ENCODE measurements at regions not wholly inside any gene's neighbourhood (a gene's known extent, or its start where the extent isn't known, plus 50 kb on each side); places are given as distances from the start of the nearest gene placed in this dataset.
A peak's percentile ranks its signal among the peaks of the same experiment; 100 is the strongest.

DNA sequence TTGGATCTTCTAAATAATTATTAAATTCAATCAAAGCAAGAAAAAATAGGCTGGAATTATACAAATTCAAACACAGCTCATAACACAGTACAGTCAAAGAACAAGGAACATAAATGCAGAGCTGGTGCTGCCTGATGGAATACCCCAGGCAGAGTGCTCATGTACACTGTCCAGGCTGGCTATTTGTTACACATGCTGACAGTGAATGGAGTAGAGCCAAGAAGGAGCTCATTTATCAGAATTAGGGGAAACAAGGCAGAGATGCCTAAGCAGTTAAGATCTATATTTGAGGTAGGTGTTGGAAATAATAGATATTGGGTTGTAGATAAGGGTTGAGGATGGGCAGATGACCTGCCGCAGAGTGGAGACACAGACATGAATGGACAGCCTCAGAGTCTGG lies 788.2 kb upstream of the ARPP21 start:
- Histone ChIP-seq H3K27me3 (ENCODE audit: low read depth, low read length) (no peaks in the 10 kb centered on the region), H3K4me2 (ENCODE audit: low read length) (no peak overlapping the region), H3K9ac (ENCODE audit: low read length) (no peak overlapping the region), H2AFZ (ENCODE audit: low read depth, low read length) (no peak overlapping the region), H3K9me3 (ENCODE audit: insufficient read depth, low read length) (no peaks in the 10 kb centered on the region), H3K36me3 (replicated peaks; ENCODE audit: low read depth, low read length) (no peaks in the 10 kb centered on the region), H4K20me1 (ENCODE audit: insufficient read depth, low read length) (no peaks in the 10 kb centered on the region), H3K27ac (ENCODE audit: low read length) (no peak overlapping the region), H3K79me2 (ENCODE audit: low read length) (no peaks in the 10 kb centered on the region), H3K4me1 (ENCODE audit: low read length) (no peaks in the 10 kb centered on the region), H3K4me3 (ENCODE audit: low read length) (no peak overlapping the region)
- TF ChIP-seq EZH2phosphoT487 (IDR thresholded peaks at IDR 0.05; ENCODE audit: low read depth) = no peak
- no peak for TF ChIP-seq CTCF (IDR thresholded peaks at IDR 0.05; ENCODE audit: low read depth, low read length)

- H3K9me3 ChIP-seq (ENCODE audit: insufficient read depth, low read length) = no peaks in the 10 kb centered on the region
- no peak overlapping the region for H3K27ac ChIP-seq (ENCODE audit: low read length)
- no peaks in the 10 kb centered on the region for H3K27me3 ChIP-seq (ENCODE audit: low read depth, low read length)
- no peaks in the 10 kb centered on the region for H3K4me1 ChIP-seq (ENCODE audit: low read length)
- no peaks in the 10 kb centered on the region for H3K79me2 ChIP-seq (ENCODE audit: low read length)
- H3K36me3 ChIP-seq (replicated peaks; ENCODE audit: low read depth, low read length) = no peaks in the 10 kb centered on the region
- TF ChIP-seq CTCF (IDR thresholded peaks at IDR 0.05; ENCODE audit: low read depth, low read length) (no peak), EZH2phosphoT487 (IDR thresholded peaks at IDR 0.05; ENCODE audit: low read depth) (no peak)
- no peak overlapping the region for H3K4me2 ChIP-seq (ENCODE audit: low read length)
- no peaks in the 10 kb centered on the region for H4K20me1 ChIP-seq (ENCODE audit: insufficient read depth, low read length)
- H2AFZ ChIP-seq (ENCODE audit: low read depth, low read length) = no peak overlapping the region
- H3K4me3 ChIP-seq (ENCODE audit: low read length) = no peak overlapping the region
- no peak overlapping the region for H3K9ac ChIP-seq (ENCODE audit: low read length)
Measured at GRCh38 chr3:34852844-34853439, 786.4 kb upstream of the ARPP21 start.

DNA sequence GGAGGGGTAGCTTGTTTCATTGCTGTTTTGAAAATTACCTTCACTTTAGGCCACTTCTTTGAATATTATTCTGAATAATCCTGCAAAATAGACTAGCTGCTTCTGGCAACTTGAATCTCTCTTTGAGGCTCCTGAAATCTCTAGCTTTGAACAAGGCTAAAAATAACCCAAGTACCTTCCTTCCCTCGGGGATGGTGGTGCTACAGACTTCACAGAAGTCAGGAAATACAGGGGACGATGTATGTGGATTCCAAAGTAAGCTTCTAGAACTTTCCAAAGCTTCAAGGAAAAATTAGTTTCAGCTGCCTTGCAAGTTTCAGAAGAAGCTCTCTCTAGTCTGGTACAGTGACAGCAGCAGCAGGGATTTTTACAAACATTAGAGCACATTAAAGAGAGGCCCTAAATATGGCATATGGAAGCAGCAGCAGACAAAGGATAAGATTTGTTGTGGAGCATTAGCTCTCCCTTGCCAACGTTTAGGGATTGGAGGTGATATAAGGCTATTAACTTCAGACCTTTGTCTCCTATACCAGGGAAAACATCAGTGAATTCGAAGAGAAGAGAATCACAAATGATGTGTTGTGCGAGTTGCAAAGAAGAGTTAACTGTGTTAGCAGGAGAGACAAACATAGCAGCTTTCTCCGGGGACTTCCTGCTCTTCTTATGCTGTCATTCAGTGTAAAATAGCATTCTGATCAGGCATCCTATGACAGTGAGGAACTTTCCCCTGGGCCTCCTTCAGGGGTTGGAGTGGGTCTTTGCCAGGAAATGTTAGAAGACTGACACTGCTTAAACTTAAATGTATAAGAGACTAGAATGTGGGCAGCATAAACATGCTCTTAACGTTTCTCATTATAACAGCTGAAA lies 783.0 kb upstream of the ARPP21 start:
- H3K9me3 ChIP-seq (ENCODE audit: insufficient read depth, low read length) = no peaks in the 10 kb centered on the region

More for the DNA sequence above, 783.0 kb upstream of the ARPP21 start:
- Histone ChIP-seq H3K4me1 (ENCODE audit: low read length) (no peaks in the 10 kb centered on the region), H3K27me3 (ENCODE audit: low read depth, low read length) (no peaks in the 10 kb centered on the region), H4K20me1 (ENCODE audit: insufficient read depth, low read length) (no peaks in the 10 kb centered on the region), H3K4me2 (ENCODE audit: low read length) (no peak overlapping the region), H3K4me3 (ENCODE audit: low read length) (no peak overlapping the region), H3K36me3 (replicated peaks; ENCODE audit: low read depth, low read length) (no peaks in the 10 kb centered on the region), H3K9ac (ENCODE audit: low read length) (no peak overlapping the region), H3K27ac (ENCODE audit: low read length) (no peak overlapping the region), H2AFZ (ENCODE audit: low read depth, low read length) (peak overlapping the region; percentile 36; the same call in 1 of the 2 replicates), H3K79me2 (ENCODE audit: low read length) (no peaks in the 10 kb centered on the region)
- TF ChIP-seq EZH2phosphoT487 (IDR thresholded peaks at IDR 0.05; ENCODE audit: low read depth) (no peak), CTCF (IDR thresholded peaks at IDR 0.05; ENCODE audit: low read depth, low read length) (no peak)
